HCT116 (cell line): ENCODE measurements at regions not wholly inside any gene's neighbourhood (a gene's known extent, or its start where the extent isn't known, plus 50 kb on each side); places are given as distances from the start of the nearest gene placed in this dataset.

Source experiments
- CEBPB ChIP-seq: IDR thresholded peaks from 2 replicates; pipeline ENCODE4 v1.6.1; 2012; ENCODE audit warnings: low read depth
- CTCF ChIP-seq, 3 experiments: fragments of 200-600 bp in 1 of 3; sonication (generic) in 1 of 3; IDR thresholded peaks in 2 of 3; conservative IDR thresholded peaks in 1 of 3; 2 replicates each; pipeline ENCODE4 v1.5.1; 2012 to 2017; ENCODE audit warnings: low read depth in 2 of 3, low read length in 2 of 3, antibody characterized with exemption in 1 of 3, borderline replicate concordance in 1 of 3, control low read depth in 1 of 3, mild to moderate bottlenecking in 1 of 3, mixed read lengths in 1 of 3, mixed run types in 1 of 3, moderate library complexity in 1 of 3; ENCODE audit not compliant: insufficient read depth in 1 of 3
- EZH2phosphoT487 ChIP-seq: fragments of 200-600 bp; IDR thresholded peaks from 2 replicates; pipeline ENCODE4 v1.6.1; 2018; ENCODE audit warnings: antibody characterized with exemption, borderline replicate concordance
- MAX ChIP-seq: IDR thresholded peaks from 2 replicates; pipeline ENCODE4 v1.6.1; 2012
- REST ChIP-seq: IDR thresholded peaks from 2 replicates; pipeline ENCODE4 v1.6.1; 2012; ENCODE audit warnings: low read depth

- TF ChIP-seq CTCF (IDR thresholded peaks at IDR 0.05 in 2 of 3, conservative IDR thresholded peaks at IDR 0.05 in 1 of 3; ENCODE audit: borderline replicate concordance in 1 of 3, insufficient read depth in 1 of 3, low read depth in 2 of 3, low read length in 2 of 3) (no peak), MAX (no peak), CEBPB (no peak), REST (no peak), EZH2phosphoT487 (no peak)
Measured at GRCh38 chr16:17566656-17567450, 96.1 kb upstream of the XYLT1 start.
